NCI-H2227 (cell line): ENCODE measurements at regions not wholly inside any gene's neighbourhood (a gene's known extent, or its start where the extent isn't known, plus 50 kb on each side); places are given as distances from the start of the nearest gene placed in this dataset.

Source experiments
- DNase-seq: peaks from one replicate; lab custom pipeline; 2025; ENCODE audit not compliant: unreplicated experiment; lab: John Stamatoyannopoulos, UW

GRCh38 chr9:107945493-107945892 is 455.9 kb upstream of the KLF4 start:
- no peak for DNase-seq

GRCh38 chr9:107944387-107944786 is 454.8 kb upstream of the KLF4 start:
- DNase-seq: no peak

GRCh38 chr9:107943901-107944300 is 454.3 kb upstream of the KLF4 start:
- no peak for DNase-seq

GRCh38 chr9:107942856-107943255 is 453.3 kb upstream of the KLF4 start:
- DNase-seq: no peak

- DNase-seq: no peak
Measured at GRCh38 chr9:107942291-107942690, 452.7 kb upstream of the KLF4 start.

- DNase-seq: no peak
Measured at GRCh38 chr9:107940616-107941595, 451.3 kb upstream of the KLF4 start.

- DNase-seq: no peak
Measured at GRCh38 chr9:107938801-107939386, 449.3 kb upstream of the KLF4 start.

- DNase-seq: no peak
Measured at GRCh38 chr9:107935931-107936330, 446.4 kb upstream of the KLF4 start.

GRCh38 chr9:107933516-107933915 is 443.9 kb upstream of the KLF4 start:
- DNase-seq: no peak

GRCh38 chr9:107933097-107933496 is 443.5 kb upstream of the KLF4 start:
- DNase-seq: no peak

GRCh38 chr9:107932601-107933000 is 443.0 kb upstream of the KLF4 start:
- DNase-seq: no peak

GRCh38 chr9:107932046-107932445 is 442.5 kb upstream of the KLF4 start:
- no peak for DNase-seq

GRCh38 chr9:107931071-107931715 is 441.6 kb upstream of the KLF4 start:
- no peak for DNase-seq

GRCh38 chr9:107929443-107929842 is 439.9 kb upstream of the KLF4 start:
- no peak for DNase-seq

GRCh38 chr9:107928701-107929371 is 439.3 kb upstream of the KLF4 start:
- no peak for DNase-seq

GRCh38 chr9:107927276-107927675 is 437.7 kb upstream of the KLF4 start:
- no peak for DNase-seq

- DNase-seq: no peak
Measured at GRCh38 chr9:107925749-107926297, 436.3 kb upstream of the KLF4 start.

- no peak for DNase-seq
Measured at GRCh38 chr9:107922260-107922659, 432.7 kb upstream of the KLF4 start.

- DNase-seq: no peak
Measured at GRCh38 chr9:107919263-107919662, 429.7 kb upstream of the KLF4 start.

- DNase-seq: no peak
Measured at GRCh38 chr9:107918749-107919148, 429.2 kb upstream of the KLF4 start.

GRCh38 chr9:107914151-107914550 is 424.6 kb upstream of the KLF4 start:
- no peak for DNase-seq
